IMR-90 (cell line): ENCODE measurements at regions not wholly inside any gene's neighbourhood (a gene's known extent, or its start where the extent isn't known, plus 50 kb on each side); places are given as distances from the start of the nearest gene placed in this dataset.

ENCODE experiments used
- FOS ChIP-seq: fragments of 150-350 bp; IDR thresholded peaks from 2 replicates; pipeline ENCODE4 v1.6.1; 2016; ENCODE audit warnings: low read depth, low read length
- POLR2A ChIP-seq: IDR thresholded peaks from 2 replicates; pipeline ENCODE4 v1.6.1; 2012; ENCODE audit warnings: mild to moderate bottlenecking, low read depth, low read length

DNA sequence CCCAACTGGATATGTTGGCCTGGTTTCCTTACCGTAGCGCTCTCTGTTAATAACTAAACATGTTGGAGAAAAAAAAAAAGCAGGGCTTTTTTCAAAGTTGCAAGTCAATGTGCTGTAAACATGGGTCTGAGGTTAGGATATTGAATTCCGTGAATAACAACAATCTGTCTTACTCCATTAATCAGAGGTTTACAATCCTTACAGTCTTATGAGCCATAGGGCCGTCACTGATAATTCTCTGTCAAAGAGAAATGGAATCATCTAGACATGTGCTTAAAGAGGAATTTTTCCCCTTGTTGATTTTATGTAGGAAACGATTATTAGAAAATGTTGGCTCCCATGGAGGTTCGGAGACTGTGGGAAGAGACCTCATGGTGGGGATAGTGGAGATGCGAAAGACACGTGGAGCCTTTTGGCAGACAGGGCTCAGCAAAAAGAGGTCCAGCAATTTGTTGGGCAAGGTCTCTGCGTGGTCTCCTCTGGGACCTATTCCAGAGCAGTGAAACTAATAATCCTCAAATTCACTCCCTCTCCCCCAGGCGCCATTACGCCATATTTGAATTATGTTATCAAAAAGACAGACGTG, 83.5 kb upstream of the CLDN14 start:
- no peak for TF ChIP-seq POLR2A
- no peak for TF ChIP-seq FOS
